ENCODE measurements at regions not wholly inside any gene's neighbourhood (a gene's known extent, or its start where the extent isn't known, plus 50 kb on each side); places are given as distances from the start of the nearest gene placed in this dataset.

GRCh38 chr4:159543831-159544230, 441.0 kb downstream of the RAPGEF2 start:
- no peaks in the 10 kb centered on the region for H3K36me3 ChIP-seq (ENCODE audit: control insufficient read depth in 2 of 2, extremely low read depth in 1 of 2, insufficient read depth in 2 of 2, low read length in 2 of 2)
- no peaks in the 10 kb centered on the region for H3K27me3 ChIP-seq (ENCODE audit: control insufficient read depth, extremely low read depth, insufficient read depth, low read length)
- H3K27ac ChIP-seq (ENCODE audit: control insufficient read depth, insufficient read depth, low read length), result no peak overlapping the region
- H3K9me1 ChIP-seq (ENCODE audit: control insufficient read depth, extremely low read depth, insufficient read depth, low read length), result no peaks in the 10 kb centered on the region
- H4K20me1 ChIP-seq (ENCODE audit: control insufficient read depth, extremely low read depth, insufficient read depth, low read length), result no peaks in the 10 kb centered on the region
- FAIRE-seq (no peak), DNase-seq (ENCODE audit: low read depth, low spot score) (no peak)
- H3K4me3 ChIP-seq (ENCODE audit: control insufficient read depth in 2 of 3, extremely low read depth in 1 of 3, insufficient read depth in 2 of 3, low read depth in 1 of 3, low read length in 3 of 3), result no peak overlapping the region
- H3K4me1 ChIP-seq (ENCODE audit: control insufficient read depth, extremely low read depth, insufficient read depth, low read length), result peaks cover 5% of the 10 kb centered on the region
- H3K9ac ChIP-seq (ENCODE audit: control insufficient read depth, extremely low read depth, insufficient read depth, low read length), result no peak overlapping the region
- no peaks in the 10 kb centered on the region for H3K9me3 ChIP-seq (ENCODE audit: control insufficient read depth, low read depth, low read length)
- dilution Hi-C loops (cut with MboI; ENCODE audit: extremely low pct_ligation_motif_present, low sequenced_read_pairs), result no loop called here
- peaks cover 3% of the 10 kb centered on the region for H3K79me2 ChIP-seq (ENCODE audit: control insufficient read depth, insufficient read depth, low read length)
- H2AFZ ChIP-seq (ENCODE audit: control insufficient read depth, low read length), result no peak overlapping the region
- no peak for TF ChIP-seq EZH2 (IDR thresholded peaks at IDR 0.05; ENCODE audit: low read length)
- TF ChIP-seq, protein P1, sequence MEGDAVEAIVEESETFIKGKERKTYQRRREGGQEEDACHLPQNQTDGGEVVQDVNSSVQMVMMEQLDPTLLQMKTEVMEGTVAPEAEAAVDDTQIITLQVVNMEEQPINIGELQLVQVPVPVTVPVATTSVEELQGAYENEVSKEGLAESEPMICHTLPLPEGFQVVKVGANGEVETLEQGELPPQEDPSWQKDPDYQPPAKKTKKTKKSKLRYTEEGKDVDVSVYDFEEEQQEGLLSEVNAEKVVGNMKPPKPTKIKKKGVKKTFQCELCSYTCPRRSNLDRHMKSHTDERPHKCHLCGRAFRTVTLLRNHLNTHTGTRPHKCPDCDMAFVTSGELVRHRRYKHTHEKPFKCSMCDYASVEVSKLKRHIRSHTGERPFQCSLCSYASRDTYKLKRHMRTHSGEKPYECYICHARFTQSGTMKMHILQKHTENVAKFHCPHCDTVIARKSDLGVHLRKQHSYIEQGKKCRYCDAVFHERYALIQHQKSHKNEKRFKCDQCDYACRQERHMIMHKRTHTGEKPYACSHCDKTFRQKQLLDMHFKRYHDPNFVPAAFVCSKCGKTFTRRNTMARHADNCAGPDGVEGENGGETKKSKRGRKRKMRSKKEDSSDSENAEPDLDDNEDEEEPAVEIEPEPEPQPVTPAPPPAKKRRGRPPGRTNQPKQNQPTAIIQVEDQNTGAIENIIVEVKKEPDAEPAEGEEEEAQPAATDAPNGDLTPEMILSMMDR (optimal IDR thresholded peaks at IDR 0.05 in 1 of 3, IDR thresholded peaks at IDR 0.05 in 1 of 3, conservative IDR thresholded peaks at IDR 0.05 in 1 of 3; ENCODE audit: extremely low read depth in 1 of 3, insufficient read depth in 2 of 3, low read length in 3 of 3), result no peak
- no peak overlapping the region for H3K4me2 ChIP-seq (ENCODE audit: control insufficient read depth, extremely low read depth, insufficient read depth, low read depth, low read length)

- Histone ChIP-seq H3K4me2 (ENCODE audit: control insufficient read depth, extremely low read depth, insufficient read depth, low read depth, low read length) (no peak overlapping the region), H3K4me3 (ENCODE audit: control insufficient read depth in 2 of 3, extremely low read depth in 1 of 3, insufficient read depth in 2 of 3, low read depth in 1 of 3, low read length in 3 of 3) (no peak overlapping the region), H3K4me1 (ENCODE audit: control insufficient read depth, extremely low read depth, insufficient read depth, low read length) (peaks cover 5% of the 10 kb centered on the region), H3K79me2 (ENCODE audit: control insufficient read depth, insufficient read depth, low read length) (peaks cover 1% of the 10 kb centered on the region), H3K9me1 (ENCODE audit: control insufficient read depth, extremely low read depth, insufficient read depth, low read length) (no peaks in the 10 kb centered on the region), H3K27ac (ENCODE audit: control insufficient read depth, insufficient read depth, low read length) (no peak overlapping the region), H4K20me1 (ENCODE audit: control insufficient read depth, extremely low read depth, insufficient read depth, low read length) (no peaks in the 10 kb centered on the region), H3K9ac (ENCODE audit: control insufficient read depth, extremely low read depth, insufficient read depth, low read length) (no peak overlapping the region), H2AFZ (ENCODE audit: control insufficient read depth, low read length) (no peak overlapping the region), H3K27me3 (ENCODE audit: control insufficient read depth, extremely low read depth, insufficient read depth, low read length) (no peaks in the 10 kb centered on the region), H3K9me3 (ENCODE audit: control insufficient read depth, low read depth, low read length) (no peaks in the 10 kb centered on the region), H3K36me3 (ENCODE audit: control insufficient read depth in 2 of 2, extremely low read depth in 1 of 2, insufficient read depth in 2 of 2, low read length in 2 of 2) (no peaks in the 10 kb centered on the region)
- TF ChIP-seq EZH2 (IDR thresholded peaks at IDR 0.05; ENCODE audit: low read length), result no peak
- TF ChIP-seq, protein P1 (optimal IDR thresholded peaks at IDR 0.05 in 1 of 3, IDR thresholded peaks at IDR 0.05 in 1 of 3, conservative IDR thresholded peaks at IDR 0.05 in 1 of 3; ENCODE audit: extremely low read depth in 1 of 3, insufficient read depth in 2 of 3, low read length in 3 of 3), result no peak
- FAIRE-seq (no peak), DNase-seq (ENCODE audit: low read depth, low spot score) (no peak)
- dilution Hi-C loops (cut with MboI; ENCODE audit: extremely low pct_ligation_motif_present, low sequenced_read_pairs), result no loop called here
Observed at GRCh38 chr4:159545556-159545955, 442.7 kb downstream of the RAPGEF2 start.

Data from keratinocyte (primary cell).